ENCODE measurements at regions not wholly inside any gene's neighbourhood (a gene's known extent, or its start where the extent isn't known, plus 50 kb on each side); places are given as distances from the start of the nearest gene placed in this dataset.

GRCh38 chr3:154571553-154572226 lies 141.7 kb upstream of the GPR149 start:
- no peaks in the 10 kb centered on the region for H3K27me3 ChIP-seq (ENCODE audit: insufficient read depth, low read length)
- no peak overlapping the region for H3K4me2 ChIP-seq (ENCODE audit: insufficient read depth, low read length)
- H3K4me1 ChIP-seq (ENCODE audit: insufficient read depth, low read length): no peaks in the 10 kb centered on the region
- H3K9me3 ChIP-seq (ENCODE audit: low read depth, low read length): no peaks in the 10 kb centered on the region
- TF ChIP-seq CTCF (IDR thresholded peaks at IDR 0.05; ENCODE audit: extremely low read depth, low read depth, low read length): no peak
- DNase-seq (ENCODE audit: insufficient read length, low spot score, missing footprints): no peak
- no peak overlapping the region for H3K27ac ChIP-seq (ENCODE audit: low read depth, low read length)
- H3K4me3 ChIP-seq (ENCODE audit: insufficient read depth, low read length): no peak overlapping the region
- H2AFZ ChIP-seq (ENCODE audit: low read length): no peak overlapping the region
- H3K36me3 ChIP-seq (ENCODE audit: insufficient read depth, low read length): no peaks in the 10 kb centered on the region
- H3K79me2 ChIP-seq (ENCODE audit: insufficient read depth, low read length): no peaks in the 10 kb centered on the region
- no peaks in the 10 kb centered on the region for H4K20me1 ChIP-seq (ENCODE audit: insufficient read depth, low read length)

- Histone ChIP-seq H3K27ac (ENCODE audit: low read depth, low read length) (no peak overlapping the region), H3K4me1 (ENCODE audit: insufficient read depth, low read length) (no peaks in the 10 kb centered on the region), H3K4me2 (ENCODE audit: insufficient read depth, low read length) (no peak overlapping the region), H3K9me3 (ENCODE audit: low read depth, low read length) (no peaks in the 10 kb centered on the region), H3K4me3 (ENCODE audit: insufficient read depth, low read length) (no peak overlapping the region), H3K27me3 (ENCODE audit: insufficient read depth, low read length) (no peaks in the 10 kb centered on the region), H3K79me2 (ENCODE audit: insufficient read depth, low read length) (no peaks in the 10 kb centered on the region), H2AFZ (ENCODE audit: low read length) (no peak overlapping the region), H4K20me1 (ENCODE audit: insufficient read depth, low read length) (no peaks in the 10 kb centered on the region), H3K36me3 (ENCODE audit: insufficient read depth, low read length) (no peaks in the 10 kb centered on the region)
- DNase-seq (ENCODE audit: insufficient read length, low spot score, missing footprints): no peak
- TF ChIP-seq CTCF (IDR thresholded peaks at IDR 0.05; ENCODE audit: extremely low read depth, low read depth, low read length): no peak
Observed at GRCh38 chr3:154568064-154568463, 138.1 kb upstream of the GPR149 start.

GRCh38 chr3:154559623-154560022 lies 129.6 kb upstream of the GPR149 start:
- no peak overlapping the region for H3K4me3 ChIP-seq (ENCODE audit: insufficient read depth, low read length)
- no peak overlapping the region for H2AFZ ChIP-seq (ENCODE audit: low read length)
- H3K9me3 ChIP-seq (ENCODE audit: low read depth, low read length): no peaks in the 10 kb centered on the region
- no peak overlapping the region for H3K4me2 ChIP-seq (ENCODE audit: insufficient read depth, low read length)
- H4K20me1 ChIP-seq (ENCODE audit: insufficient read depth, low read length): no peaks in the 10 kb centered on the region
- H3K36me3 ChIP-seq (ENCODE audit: insufficient read depth, low read length): no peaks in the 10 kb centered on the region
- no peaks in the 10 kb centered on the region for H3K79me2 ChIP-seq (ENCODE audit: insufficient read depth, low read length)
- TF ChIP-seq CTCF (IDR thresholded peaks at IDR 0.05; ENCODE audit: extremely low read depth, low read depth, low read length): no peak
- no peaks in the 10 kb centered on the region for H3K27me3 ChIP-seq (ENCODE audit: insufficient read depth, low read length)
- no peaks in the 10 kb centered on the region for H3K4me1 ChIP-seq (ENCODE audit: insufficient read depth, low read length)
- H3K27ac ChIP-seq (ENCODE audit: low read depth, low read length): no peak overlapping the region
- no peak for DNase-seq (ENCODE audit: insufficient read length, low spot score, missing footprints)

GRCh38 chr3:154552338-154552737 lies 122.3 kb upstream of the GPR149 start:
- no peak for DNase-seq (ENCODE audit: insufficient read length, low spot score, missing footprints)
- H3K9me3 ChIP-seq (ENCODE audit: low read depth, low read length): no peaks in the 10 kb centered on the region
- H3K4me2 ChIP-seq (ENCODE audit: insufficient read depth, low read length): no peak overlapping the region
- no peak for TF ChIP-seq CTCF (IDR thresholded peaks at IDR 0.05; ENCODE audit: extremely low read depth, low read depth, low read length)
- no peak overlapping the region for H3K4me3 ChIP-seq (ENCODE audit: insufficient read depth, low read length)
- H3K27me3 ChIP-seq (ENCODE audit: insufficient read depth, low read length): no peaks in the 10 kb centered on the region
- H4K20me1 ChIP-seq (ENCODE audit: insufficient read depth, low read length): no peaks in the 10 kb centered on the region
- H3K36me3 ChIP-seq (ENCODE audit: insufficient read depth, low read length): no peaks in the 10 kb centered on the region
- H2AFZ ChIP-seq (ENCODE audit: low read length): no peak overlapping the region
- H3K4me1 ChIP-seq (ENCODE audit: insufficient read depth, low read length): no peaks in the 10 kb centered on the region
- no peak overlapping the region for H3K27ac ChIP-seq (ENCODE audit: low read depth, low read length)
- H3K79me2 ChIP-seq (ENCODE audit: insufficient read depth, low read length): no peaks in the 10 kb centered on the region
